WTC11 (cell line): ENCODE measurements at regions not wholly inside any gene's neighbourhood (a gene's known extent, or its start where the extent isn't known, plus 50 kb on each side); places are given as distances from the start of the nearest gene placed in this dataset.

ENCODE experiments used
- ATAC-seq: fragments of 200-7000 bp; cut with Tn5 transposase; 2 replicates; pipeline ENCODE4 v1.10.0; 2021; ENCODE audit warnings: mild to moderate bottlenecking, moderate library complexity
- CTCF ChIA-PET: fragments of 300-600 bp; sonication (Branson Sonifier 250); formaldehyde crosslinking; loops from one replicate; lab custom pipeline; 2021; ENCODE audit warnings: antibody characterized with exemption; lab: Charles Lee
- POLR2A ChIA-PET: fragments of 350-600 bp; sonication (Branson Sonifier 250); formaldehyde crosslinking; loops from one replicate; lab custom pipeline; 2021; ENCODE audit warnings: antibody characterized with exemption; lab: Charles Lee
- DNase-seq: peaks from one replicate; pipeline ENCODE4 v3.0.0; 2021; ENCODE audit warnings: low spot score
- H3K27ac Mint-ChIP-seq: 2 replicates; pipeline ENCODE4 v1.8.0; 2021; ENCODE audit warnings: mixed read lengths
- H3K27me3 Mint-ChIP-seq: 2 replicates; pipeline ENCODE4 v1.8.0; 2021; ENCODE audit warnings: low read depth, mild to moderate bottlenecking, moderate library complexity, mixed read lengths
- H3K36me3 Mint-ChIP-seq: 2 replicates; pipeline ENCODE4 v1.8.0; 2021; ENCODE audit warnings: mixed read lengths
- H3K4me1 Mint-ChIP-seq: 2 replicates; pipeline ENCODE4 v1.8.0; 2022; ENCODE audit warnings: mixed read lengths
- H3K4me3 Mint-ChIP-seq: 2 replicates; pipeline ENCODE4 v1.8.0; 2021; ENCODE audit warnings: mild to moderate bottlenecking, moderate library complexity, mixed read lengths
- H3K9me3 Mint-ChIP-seq: 2 replicates; pipeline ENCODE4 v1.8.0; 2021; ENCODE audit warnings: mixed read lengths
- FOXK1 ChIP-seq: sonication (generic); formaldehyde crosslinking; IDR thresholded peaks from 2 replicates; pipeline ENCODE4 v1.8.0; 2022; ENCODE audit warnings: mild to moderate bottlenecking, moderate library complexity, missing genetic modification reagents
- FOXP1 ChIP-seq: sonication (generic); formaldehyde crosslinking; IDR thresholded peaks from 2 replicates; pipeline ENCODE4 v1.8.0; 2022; ENCODE audit warnings: missing genetic modification reagents, mild to moderate bottlenecking, moderate library complexity, borderline replicate concordance
- NFYB ChIP-seq: sonication (generic); formaldehyde crosslinking; conservative IDR thresholded peaks from 2 replicates; pipeline ENCODE4 v1.8.0; 2022; ENCODE audit warnings: low read depth, missing genetic modification reagents
- NR1H2 ChIP-seq: sonication (generic); formaldehyde crosslinking; IDR thresholded peaks from 2 replicates; pipeline ENCODE4 v1.9.0; 2021; ENCODE audit warnings: mild to moderate bottlenecking, moderate library complexity, missing genetic modification reagents
- NR2C2 ChIP-seq: sonication (generic); formaldehyde crosslinking; IDR thresholded peaks from 2 replicates; pipeline ENCODE4 v1.8.0; 2022; ENCODE audit warnings: mild to moderate bottlenecking, missing genetic modification reagents
- OVOL2 ChIP-seq: fragments of 250-450 bp; sonication (Bioruptor Pico); IDR thresholded peaks from 2 replicates; pipeline ENCODE4 v1.9.0; 2021; ENCODE audit warnings: mild to moderate bottlenecking, borderline replicate concordance
- TEAD4 ChIP-seq: sonication (generic); formaldehyde crosslinking; IDR thresholded peaks from 2 replicates; pipeline ENCODE4 v1.8.0; 2022; ENCODE audit warnings: mild to moderate bottlenecking, missing genetic modification reagents
- ZNF219 ChIP-seq: sonication (generic); formaldehyde crosslinking; IDR thresholded peaks from 2 replicates; pipeline ENCODE4 v1.8.0; 2023; ENCODE audit warnings: missing genetic modification reagents, mild to moderate bottlenecking, borderline replicate concordance
- ZNF317 ChIP-seq: sonication (generic); formaldehyde crosslinking; IDR thresholded peaks from 2 replicates; pipeline ENCODE4 v1.8.1; 2023; ENCODE audit warnings: low read depth, mild to moderate bottlenecking, moderate library complexity, missing genetic modification reagents, borderline replicate concordance
- ZNF396 ChIP-seq: fragments of 250-450 bp; sonication (Bioruptor Pico); IDR thresholded peaks from 2 replicates; pipeline ENCODE4 v1.8.0; 2021; ENCODE audit warnings: mild to moderate bottlenecking, moderate library complexity, borderline replicate concordance
- ZNF423 ChIP-seq: fragments of 250-450 bp; sonication (Bioruptor Pico); IDR thresholded peaks from 2 replicates; pipeline ENCODE4 v2.1.2; 2022; ENCODE audit warnings: mild to moderate bottlenecking, moderate library complexity
- TF ChIP-seq, protein P1 (sequence below): fragments of 250-450 bp; sonication (Bioruptor Pico); IDR thresholded peaks from 2 replicates; pipeline ENCODE4 v1.8.0; 2021; ENCODE audit warnings: mild to moderate bottlenecking
- TF ChIP-seq, protein P2 (sequence below): sonication (generic); formaldehyde crosslinking; IDR thresholded peaks from 2 replicates; pipeline ENCODE4 v1.8.1; 2022; ENCODE audit warnings: low read depth, mild to moderate bottlenecking, moderate library complexity, missing genetic modification reagents, borderline replicate concordance
- TF ChIP-seq, protein P3 (sequence below): sonication (generic); formaldehyde crosslinking; IDR thresholded peaks from 2 replicates; pipeline ENCODE4 v1.8.1; 2022; ENCODE audit warnings: low read depth, missing genetic modification reagents, borderline replicate concordance
- TF ChIP-seq, protein P4 (sequence below): sonication (generic); formaldehyde crosslinking; IDR thresholded peaks from 2 replicates; pipeline ENCODE4 v1.8.1; 2023; ENCODE audit warnings: mild to moderate bottlenecking, missing genetic modification reagents, moderate library complexity
- TF ChIP-seq, protein P5 (sequence below): sonication (generic); formaldehyde crosslinking; IDR thresholded peaks from 2 replicates; pipeline ENCODE4 v1.8.0; 2022; ENCODE audit warnings: mild to moderate bottlenecking, missing genetic modification reagents
- TF ChIP-seq, protein P6 (sequence below): sonication (generic); formaldehyde crosslinking; IDR thresholded peaks from 2 replicates; pipeline ENCODE4 v1.8.0; 2022; ENCODE audit warnings: mild to moderate bottlenecking, missing genetic modification reagents
- TF ChIP-seq, protein P7 (sequence below): fragments of 250-450 bp; sonication (Bioruptor Pico); IDR thresholded peaks from 2 replicates; pipeline ENCODE4 v1.9.0; 2021; ENCODE audit warnings: moderate library complexity, mild to moderate bottlenecking, inconsistent platforms, borderline replicate concordance
- TF ChIP-seq, protein P8 (sequence below): sonication (generic); formaldehyde crosslinking; IDR thresholded peaks from 2 replicates; pipeline ENCODE4 v1.8.0; 2022; ENCODE audit warnings: mild to moderate bottlenecking, missing genetic modification reagents

DNA sequence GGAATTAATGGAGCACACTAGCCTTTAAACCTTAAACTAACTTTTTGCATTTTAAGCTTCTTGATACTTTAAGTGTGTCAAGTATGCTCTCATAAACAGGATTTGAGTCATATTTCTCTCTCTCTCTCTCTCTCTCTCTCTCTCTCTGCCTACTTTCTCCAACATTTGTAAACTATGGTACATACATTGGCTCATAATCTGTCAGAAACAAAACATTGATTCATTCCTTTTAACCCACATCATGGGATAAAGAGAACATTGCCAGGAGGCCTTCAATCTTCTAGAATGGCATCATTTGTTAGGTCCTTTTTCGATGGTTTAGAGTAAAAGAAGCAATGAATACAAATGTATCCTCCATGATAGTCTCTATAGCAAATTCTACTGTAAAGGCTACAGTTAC is 81.6 kb upstream of the RERGL start:
- peaks cover 15% of the 10 kb centered on the region for H3K4me1 Mint-ChIP-seq
- no peak overlapping the region for H3K4me3 Mint-ChIP-seq
- no peaks in the 10 kb centered on the region for H3K27me3 Mint-ChIP-seq
- ATAC-seq (no peak), DNase-seq (no peak)
- TF ChIP-seq, protein P1, sequence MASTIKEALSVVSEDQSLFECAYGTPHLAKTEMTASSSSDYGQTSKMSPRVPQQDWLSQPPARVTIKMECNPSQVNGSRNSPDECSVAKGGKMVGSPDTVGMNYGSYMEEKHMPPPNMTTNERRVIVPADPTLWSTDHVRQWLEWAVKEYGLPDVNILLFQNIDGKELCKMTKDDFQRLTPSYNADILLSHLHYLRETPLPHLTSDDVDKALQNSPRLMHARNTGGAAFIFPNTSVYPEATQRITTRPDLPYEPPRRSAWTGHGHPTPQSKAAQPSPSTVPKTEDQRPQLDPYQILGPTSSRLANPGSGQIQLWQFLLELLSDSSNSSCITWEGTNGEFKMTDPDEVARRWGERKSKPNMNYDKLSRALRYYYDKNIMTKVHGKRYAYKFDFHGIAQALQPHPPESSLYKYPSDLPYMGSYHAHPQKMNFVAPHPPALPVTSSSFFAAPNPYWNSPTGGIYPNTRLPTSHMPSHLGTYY, result no peak
- TF ChIP-seq, protein P2, sequence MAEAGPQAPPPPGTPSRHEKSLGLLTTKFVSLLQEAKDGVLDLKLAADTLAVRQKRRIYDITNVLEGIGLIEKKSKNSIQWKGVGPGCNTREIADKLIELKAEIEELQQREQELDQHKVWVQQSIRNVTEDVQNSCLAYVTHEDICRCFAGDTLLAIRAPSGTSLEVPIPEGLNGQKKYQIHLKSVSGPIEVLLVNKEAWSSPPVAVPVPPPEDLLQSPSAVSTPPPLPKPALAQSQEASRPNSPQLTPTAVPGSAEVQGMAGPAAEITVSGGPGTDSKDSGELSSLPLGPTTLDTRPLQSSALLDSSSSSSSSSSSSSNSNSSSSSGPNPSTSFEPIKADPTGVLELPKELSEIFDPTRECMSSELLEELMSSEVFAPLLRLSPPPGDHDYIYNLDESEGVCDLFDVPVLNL (CRISPR knock-in tag), result no peak
- TF ChIP-seq OVOL2 (CRISPR knock-in tag) (no peak), ZNF396 (CRISPR knock-in tag) (no peak), NR1H2 (CRISPR knock-in tag) (no peak), NFYB (CRISPR knock-in tag) (no peak), TEAD4 (CRISPR knock-in tag) (no peak), ZNF423 (CRISPR knock-in tag) (no peak), ZNF219 (CRISPR knock-in tag) (no peak), ZNF317 (no peak), FOXP1 (CRISPR knock-in tag) (no peak), NR2C2 (CRISPR knock-in tag) (no peak), FOXK1 (CRISPR knock-in tag) (no peak)
- TF ChIP-seq, protein P3, sequence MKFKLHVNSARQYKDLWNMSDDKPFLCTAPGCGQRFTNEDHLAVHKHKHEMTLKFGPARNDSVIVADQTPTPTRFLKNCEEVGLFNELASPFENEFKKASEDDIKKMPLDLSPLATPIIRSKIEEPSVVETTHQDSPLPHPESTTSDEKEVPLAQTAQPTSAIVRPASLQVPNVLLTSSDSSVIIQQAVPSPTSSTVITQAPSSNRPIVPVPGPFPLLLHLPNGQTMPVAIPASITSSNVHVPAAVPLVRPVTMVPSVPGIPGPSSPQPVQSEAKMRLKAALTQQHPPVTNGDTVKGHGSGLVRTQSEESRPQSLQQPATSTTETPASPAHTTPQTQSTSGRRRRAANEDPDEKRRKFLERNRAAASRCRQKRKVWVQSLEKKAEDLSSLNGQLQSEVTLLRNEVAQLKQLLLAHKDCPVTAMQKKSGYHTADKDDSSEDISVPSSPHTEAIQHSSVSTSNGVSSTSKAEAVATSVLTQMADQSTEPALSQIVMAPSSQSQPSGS (CRISPR knock-in tag), result no peak
- TF ChIP-seq, protein P4, sequence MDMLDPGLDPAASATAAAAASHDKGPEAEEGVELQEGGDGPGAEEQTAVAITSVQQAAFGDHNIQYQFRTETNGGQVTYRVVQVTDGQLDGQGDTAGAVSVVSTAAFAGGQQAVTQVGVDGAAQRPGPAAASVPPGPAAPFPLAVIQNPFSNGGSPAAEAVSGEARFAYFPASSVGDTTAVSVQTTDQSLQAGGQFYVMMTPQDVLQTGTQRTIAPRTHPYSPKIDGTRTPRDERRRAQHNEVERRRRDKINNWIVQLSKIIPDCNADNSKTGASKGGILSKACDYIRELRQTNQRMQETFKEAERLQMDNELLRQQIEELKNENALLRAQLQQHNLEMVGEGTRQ (CRISPR knock-in tag), result no peak
- TF ChIP-seq, protein P5, sequence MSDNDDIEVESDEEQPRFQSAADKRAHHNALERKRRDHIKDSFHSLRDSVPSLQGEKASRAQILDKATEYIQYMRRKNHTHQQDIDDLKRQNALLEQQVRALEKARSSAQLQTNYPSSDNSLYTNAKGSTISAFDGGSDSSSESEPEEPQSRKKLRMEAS (CRISPR knock-in tag), result no peak
- TF ChIP-seq, protein P6, sequence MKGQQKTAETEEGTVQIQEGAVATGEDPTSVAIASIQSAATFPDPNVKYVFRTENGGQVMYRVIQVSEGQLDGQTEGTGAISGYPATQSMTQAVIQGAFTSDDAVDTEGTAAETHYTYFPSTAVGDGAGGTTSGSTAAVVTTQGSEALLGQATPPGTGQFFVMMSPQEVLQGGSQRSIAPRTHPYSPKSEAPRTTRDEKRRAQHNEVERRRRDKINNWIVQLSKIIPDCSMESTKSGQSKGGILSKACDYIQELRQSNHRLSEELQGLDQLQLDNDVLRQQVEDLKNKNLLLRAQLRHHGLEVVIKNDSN (CRISPR knock-in tag), result no peak
- TF ChIP-seq, protein P7, sequence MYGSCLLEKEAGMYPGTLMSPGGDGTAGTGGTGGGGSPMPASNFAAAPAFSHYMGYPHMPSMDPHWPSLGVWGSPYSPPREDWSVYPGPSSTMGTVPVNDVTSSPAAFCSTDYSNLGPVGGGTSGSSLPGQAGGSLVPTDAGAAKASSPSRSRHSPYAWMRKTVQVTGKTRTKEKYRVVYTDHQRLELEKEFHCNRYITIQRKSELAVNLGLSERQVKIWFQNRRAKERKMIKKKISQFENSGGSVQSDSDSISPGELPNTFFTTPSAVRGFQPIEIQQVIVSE (CRISPR knock-in tag), result no peak
- TF ChIP-seq, protein P8, sequence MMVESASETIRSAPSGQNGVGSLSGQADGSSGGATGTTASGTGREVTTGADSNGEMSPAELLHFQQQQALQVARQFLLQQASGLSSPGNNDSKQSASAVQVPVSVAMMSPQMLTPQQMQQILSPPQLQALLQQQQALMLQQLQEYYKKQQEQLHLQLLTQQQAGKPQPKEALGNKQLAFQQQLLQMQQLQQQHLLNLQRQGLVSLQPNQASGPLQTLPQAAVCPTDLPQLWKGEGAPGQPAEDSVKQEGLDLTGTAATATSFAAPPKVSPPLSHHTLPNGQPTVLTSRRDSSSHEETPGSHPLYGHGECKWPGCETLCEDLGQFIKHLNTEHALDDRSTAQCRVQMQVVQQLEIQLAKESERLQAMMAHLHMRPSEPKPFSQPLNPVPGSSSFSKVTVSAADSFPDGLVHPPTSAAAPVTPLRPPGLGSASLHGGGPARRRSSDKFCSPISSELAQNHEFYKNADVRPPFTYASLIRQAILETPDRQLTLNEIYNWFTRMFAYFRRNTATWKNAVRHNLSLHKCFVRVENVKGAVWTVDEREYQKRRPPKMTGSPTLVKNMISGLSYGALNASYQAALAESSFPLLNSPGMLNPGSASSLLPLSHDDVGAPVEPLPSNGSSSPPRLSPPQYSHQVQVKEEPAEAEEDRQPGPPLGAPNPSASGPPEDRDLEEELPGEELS (CRISPR knock-in tag), result no peak
- ChIA-PET CTCF (no interaction called here), POLR2A (no interaction called here)
- peaks cover 37% of the 10 kb centered on the region for H3K9me3 Mint-ChIP-seq
- H3K27ac Mint-ChIP-seq, result no peak overlapping the region
- H3K36me3 Mint-ChIP-seq, result peaks cover 27% of the 10 kb centered on the region
